GM18498 (cell line): ENCODE measurements at regions not wholly inside any gene's neighbourhood (a gene's known extent, or its start where the extent isn't known, plus 50 kb on each side); places are given as distances from the start of the nearest gene placed in this dataset.

ENCODE experiments used
- ATAC-seq: cut with Tn5 transposase; IDR thresholded peaks from one replicate; pipeline ENCODE4 v1.9.1; 2021; ENCODE audit warnings: mild to moderate bottlenecking, moderate library complexity; ENCODE audit not compliant: unreplicated experiment

DNA sequence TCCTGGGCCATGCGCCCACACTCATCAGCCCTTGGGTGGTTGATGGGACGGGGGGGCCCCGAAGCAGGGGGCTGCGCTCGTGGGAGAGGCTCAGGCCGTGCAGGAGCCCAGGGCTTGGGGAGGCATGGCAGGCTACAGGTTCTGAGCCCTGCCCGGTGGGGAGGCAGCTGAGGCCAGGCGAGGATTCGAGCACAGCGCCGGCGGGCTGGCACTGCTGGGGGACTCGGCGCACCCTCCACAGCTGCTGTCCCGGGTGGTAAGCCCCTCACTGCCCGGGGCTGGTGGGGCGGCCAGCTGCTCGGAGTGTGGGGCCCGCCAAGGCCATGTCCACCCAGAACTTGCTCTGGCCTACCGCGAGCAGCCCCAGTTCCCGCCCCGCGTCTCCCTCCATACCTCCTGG, 295.8 kb upstream of the SEL1L start:
- ATAC-seq = no peak

DNA sequence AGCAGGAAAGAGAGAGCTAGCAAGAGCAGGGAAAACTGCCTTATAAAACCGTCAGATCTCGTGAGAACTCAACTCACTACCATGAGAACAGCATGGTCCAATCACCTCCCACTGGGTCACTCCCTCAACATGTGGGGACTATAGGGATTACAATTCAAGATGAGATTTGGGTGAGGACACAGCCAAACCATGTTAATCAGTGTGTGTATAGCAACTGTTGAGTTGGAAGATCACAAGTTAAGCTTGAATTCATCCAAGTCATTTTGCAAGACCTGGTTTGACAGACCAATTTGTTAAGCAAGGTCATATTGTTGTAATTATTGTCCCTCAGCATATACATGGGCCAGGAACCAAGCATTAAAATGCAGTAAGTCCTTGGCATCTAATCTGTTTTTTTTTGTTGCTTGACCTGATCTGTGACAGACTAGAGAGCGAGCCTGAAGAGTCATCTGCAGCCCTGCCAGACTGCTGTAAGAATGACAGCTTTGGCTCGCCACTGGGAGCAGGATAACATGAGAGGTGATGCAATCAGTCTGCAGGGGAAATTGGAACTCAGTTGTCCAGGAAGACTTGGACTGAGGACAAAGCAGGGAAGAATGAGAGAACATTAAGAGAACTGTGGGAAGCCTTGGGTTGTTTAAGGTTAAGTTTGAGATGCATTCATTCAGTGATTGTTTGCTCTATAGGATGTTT, 297.6 kb upstream of the SEL1L start:
- ATAC-seq = no peak

DNA sequence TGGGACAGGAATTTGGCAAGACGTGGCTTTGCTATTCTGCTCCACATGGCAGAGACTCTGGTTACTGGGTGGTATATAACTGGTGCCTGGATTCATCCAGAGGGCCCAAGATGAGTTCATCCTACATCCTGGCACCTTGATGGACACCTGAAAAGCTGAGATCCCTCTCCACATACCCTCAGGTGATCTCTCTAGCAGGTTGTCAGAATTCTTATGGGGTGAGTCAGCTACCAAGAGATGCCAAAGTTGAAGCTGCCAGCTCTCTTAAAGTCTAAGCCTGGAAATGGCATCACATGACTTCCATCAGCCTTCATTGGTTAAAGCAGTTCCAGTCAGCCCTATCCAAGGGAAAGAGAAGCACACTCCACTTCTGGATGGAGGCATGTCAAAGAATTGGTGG, 300.7 kb upstream of the SEL1L start:
- ATAC-seq = no peak

DNA sequence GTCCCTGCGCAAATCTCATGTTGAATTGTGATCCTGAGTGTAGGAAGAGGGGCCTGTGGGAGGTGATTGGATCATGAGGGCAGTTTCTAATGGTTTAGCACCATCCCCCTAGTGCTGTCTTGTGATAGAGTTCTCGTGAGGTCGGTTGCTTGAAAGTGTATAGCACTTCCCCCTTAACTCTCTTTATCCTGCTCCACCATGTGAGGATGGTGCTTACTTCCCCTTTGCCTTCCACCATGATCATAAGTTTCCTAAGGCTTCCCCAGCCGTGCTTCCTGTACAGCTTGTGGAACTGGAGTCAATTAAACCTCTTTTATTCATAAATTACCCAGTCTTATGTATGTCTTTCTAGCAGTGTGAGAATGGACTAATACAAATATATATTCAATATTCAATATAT, 303.7 kb upstream of the SEL1L start:
- no peak for ATAC-seq

DNA sequence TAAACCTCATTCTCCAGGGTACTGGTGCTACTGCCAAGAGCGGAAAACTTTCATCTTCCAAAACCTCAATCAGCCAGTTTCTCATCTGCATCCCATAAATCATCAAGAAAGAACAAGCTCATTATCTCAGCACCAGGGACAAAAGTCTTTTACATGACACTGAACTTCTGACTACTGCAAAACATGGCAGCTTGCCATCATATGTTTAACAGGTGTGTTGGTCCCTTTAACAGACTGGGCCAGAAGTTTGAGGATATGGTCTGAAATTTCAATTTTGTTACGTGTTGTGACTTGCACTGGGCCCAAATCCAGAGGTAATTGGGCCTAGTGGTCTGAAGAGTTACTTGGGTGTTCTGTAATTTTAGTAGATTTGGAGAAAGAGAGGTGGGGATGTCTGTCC, 305.4 kb upstream of the SEL1L start:
- no peak for ATAC-seq

DNA sequence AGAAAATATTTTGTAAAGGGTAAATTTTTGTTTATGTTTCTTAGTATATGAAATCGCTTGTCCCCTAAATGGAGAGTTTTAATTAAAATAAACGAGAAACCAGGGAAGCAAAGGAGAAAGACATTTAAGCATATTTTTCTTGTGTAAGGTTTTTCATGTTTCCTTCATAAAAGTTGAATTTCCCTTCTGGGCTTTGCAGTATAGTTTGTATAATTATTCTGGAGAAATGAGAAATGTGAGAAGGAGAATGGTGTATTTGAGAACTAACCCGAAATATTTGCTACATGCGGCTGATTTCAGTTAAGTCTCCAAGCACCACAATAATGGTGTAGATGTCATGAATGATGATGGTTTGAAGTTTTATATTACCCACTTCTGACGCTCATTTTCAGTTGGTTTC, 307.7 kb upstream of the SEL1L start:
- no peak for ATAC-seq

DNA sequence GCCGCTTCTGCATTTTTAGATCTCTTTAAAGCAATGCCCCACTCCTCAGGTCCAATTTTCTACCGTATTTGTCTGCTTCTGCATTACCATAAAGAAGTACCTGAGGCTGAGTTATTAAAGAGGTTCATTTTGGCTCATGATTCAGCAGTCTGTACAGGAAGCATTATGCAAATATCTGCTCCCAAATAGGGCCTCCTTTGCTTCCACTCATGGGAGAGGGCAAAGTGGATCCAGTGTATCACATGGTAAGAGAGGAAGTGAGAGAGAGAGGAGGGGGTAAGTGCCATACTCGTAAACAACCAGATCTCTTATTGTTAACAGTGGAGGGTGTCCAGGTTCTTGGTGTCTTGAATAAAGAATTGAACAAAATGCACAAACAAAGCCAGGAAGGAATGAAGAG, 316.1 kb upstream of the SEL1L start:
- no peak for ATAC-seq

DNA sequence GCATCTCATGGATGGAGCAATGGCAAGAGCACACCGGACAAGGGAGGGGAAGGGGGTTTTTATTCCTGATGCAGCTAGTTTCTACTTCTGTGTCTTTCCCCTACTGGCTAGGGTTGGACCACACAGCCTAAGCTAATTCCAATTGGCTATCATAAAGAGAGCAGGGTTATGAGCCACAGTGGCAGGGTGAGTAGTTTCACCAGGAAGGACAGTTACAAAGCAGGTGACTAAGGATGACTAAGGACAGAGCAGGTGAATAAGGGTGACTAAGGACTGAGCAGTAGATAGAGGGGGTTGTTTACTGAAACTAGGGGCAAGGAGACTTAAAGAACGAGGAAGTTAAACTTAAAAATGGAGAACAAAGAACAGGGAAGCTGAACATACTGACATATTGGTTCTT, 321.4 kb upstream of the SEL1L start:
- ATAC-seq = no peak

DNA sequence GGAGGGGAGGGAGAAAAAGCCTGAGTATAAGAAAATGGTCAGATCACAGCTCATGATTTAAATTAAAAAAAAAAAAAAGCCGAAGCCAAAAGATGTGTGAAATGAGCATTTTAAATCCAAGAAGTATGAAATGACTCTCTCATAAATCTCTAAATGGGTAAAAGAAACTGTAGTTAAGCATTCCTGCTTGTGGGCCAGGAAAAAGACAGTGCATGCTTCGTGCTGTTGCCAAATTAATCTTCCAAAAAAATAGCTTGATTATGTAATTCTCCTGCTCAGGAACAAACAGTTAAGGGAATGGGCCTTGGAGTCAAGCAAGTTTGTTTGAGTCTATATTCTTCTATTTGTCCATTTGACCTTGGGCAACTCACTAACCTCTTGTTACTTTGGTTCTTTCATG, 325.4 kb upstream of the SEL1L start:
- no peak for ATAC-seq

DNA sequence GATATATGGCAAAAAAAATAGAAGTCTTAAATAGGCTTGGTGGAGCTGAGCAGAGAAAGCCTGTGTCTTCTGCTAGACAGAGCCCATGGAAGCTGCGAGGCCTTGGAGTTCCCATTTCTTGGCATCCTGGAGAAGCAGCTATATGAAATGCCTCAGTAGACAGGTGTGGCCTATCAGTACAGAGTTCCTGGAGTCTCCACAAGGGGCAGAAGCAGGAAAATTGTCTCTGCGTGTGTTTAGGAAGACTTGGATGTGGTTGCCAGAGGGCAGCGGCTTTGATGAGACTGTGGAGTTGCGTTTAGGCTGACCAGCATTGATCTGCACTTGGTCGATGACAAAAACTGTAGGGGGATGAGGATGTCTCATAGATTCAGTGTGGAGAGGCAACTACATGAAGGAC, 334.5 kb upstream of the SEL1L start:
- ATAC-seq = no peak

DNA sequence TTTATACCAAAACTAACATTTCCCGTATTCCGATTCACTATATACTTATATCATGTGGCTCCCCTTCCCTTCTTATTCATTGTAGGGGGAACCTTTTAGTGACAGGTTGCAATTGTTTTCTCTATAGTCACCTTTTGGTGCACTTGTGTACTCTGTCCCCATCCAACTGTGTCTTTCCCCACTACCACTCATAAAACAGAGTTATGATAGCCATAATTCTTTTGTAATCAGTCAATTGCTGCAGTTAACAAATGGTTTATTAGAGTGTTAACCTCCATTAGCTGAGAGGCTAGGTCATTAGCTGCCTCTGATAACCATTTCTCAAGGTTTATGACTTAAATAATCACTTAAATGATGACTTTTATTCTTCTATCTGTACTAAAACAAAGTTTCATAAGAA, 338.1 kb upstream of the SEL1L start:
- no peak for ATAC-seq

DNA sequence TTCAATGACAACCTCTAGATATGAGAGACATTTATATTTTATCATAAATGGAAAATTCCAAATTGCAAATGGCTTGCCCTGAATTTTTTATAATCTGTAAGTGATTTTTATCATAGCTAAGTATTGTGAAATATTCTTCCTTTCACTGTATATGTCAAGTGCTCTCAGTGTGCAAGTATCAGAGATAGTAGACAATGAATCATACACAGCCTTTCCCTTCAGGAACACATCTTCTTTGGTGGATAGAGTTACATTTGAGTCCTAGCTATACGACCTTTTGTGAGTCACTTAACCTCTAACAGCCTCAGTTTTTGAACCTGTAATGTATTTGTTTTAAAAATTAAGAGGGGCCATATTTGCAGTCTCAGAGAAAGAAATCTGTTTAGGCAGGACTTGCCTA, 350.7 kb upstream of the SEL1L start:
- ATAC-seq = no peak

DNA sequence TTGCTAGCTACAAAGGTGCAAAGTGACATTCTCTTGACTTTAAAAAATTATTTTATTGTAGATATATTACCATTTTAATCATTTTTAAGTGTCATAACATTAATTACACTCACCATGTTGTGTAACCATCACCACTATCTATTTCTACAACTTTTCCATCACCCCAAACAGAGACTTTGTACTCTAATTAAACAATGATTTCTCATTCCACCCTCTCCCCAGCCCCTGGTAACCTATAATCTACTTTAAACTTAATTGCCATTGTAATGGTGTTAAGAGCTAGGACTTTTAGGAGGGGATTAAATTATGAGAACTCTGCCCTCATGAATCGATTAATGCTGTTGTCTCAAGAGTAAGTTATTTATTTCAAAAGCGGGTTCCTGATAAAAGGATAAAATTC, 352.9 kb upstream of the SEL1L start:
- no peak for ATAC-seq

DNA sequence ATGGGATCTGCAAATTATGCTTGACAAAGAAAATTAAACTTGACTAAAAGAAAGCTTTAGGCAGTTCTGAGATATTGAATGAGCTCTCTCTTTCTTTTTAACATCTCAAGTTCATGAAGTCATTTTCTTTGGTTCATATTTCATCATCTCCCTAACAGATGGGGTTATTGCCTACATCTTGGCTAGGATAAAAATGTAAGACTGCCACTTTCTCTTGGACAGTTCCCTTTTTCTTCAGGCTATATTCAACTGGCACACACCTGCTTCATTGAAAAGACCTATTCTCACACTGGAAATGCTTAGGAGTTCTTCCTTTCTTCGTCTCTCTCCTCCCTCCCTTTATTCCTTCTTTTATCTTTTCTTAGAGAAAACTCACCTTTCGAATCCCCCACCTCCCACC, 355.9 kb upstream of the SEL1L start:
- ATAC-seq = no peak

DNA sequence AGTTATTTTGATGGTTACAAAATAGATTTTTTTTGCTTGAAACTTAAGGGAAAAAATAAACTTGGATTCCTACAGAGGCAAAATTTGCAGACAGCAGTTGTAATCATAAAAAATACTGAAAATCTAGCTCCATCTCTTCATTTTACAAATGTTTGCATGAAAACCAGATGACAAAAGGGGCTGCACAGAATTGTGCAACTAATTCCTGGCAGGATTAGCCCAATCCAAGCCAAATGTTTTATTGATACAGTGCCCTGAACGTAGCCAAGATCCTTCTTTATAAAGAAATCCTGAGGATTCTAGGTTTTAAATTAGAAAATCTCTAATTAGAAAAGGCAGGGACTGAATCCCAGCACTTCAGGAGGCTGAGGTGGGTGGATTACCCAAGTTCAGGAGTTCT, 356.4 kb upstream of the SEL1L start:
- ATAC-seq = no peak

DNA sequence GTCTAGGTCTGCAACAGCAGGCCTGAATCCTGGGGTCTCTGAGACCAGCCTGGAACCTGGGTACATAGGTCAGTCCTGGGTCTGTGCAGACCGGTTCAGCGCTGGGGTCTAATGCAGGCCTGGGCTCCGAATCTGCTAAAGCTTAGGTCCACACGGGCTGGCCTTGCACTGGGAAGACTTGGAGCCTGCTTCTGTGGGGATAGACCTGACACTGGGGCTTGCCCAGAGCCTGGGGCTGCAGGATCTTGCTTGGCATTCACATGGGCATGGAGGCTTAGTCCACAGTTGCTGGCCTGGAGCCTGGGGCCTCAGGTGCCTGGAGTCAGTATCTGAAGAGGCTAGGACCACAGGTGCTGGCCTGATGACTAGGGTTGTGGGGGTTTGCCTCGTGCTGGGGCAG, 369.8 kb upstream of the SEL1L start:
- no peak for ATAC-seq

DNA sequence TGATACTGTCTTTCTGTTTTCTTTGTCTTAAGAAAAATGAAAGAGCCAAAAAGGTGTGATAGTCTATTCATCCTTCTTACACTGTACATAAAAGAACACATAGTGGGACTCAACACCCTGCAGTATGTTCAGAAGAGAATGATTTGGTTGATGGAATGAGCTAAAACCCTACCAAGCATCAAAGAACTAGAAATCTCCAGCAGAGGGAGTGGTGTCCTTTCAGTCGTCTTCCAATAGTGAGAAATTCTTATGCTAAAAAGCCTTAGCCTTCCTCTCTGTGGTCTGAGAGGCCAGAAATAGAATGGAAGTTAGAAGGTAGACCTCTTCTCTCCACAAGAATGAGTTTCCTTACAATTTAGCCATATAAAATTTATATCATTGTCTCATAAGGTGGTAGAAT, 393.4 kb upstream of the SEL1L start:
- ATAC-seq = no peak

DNA sequence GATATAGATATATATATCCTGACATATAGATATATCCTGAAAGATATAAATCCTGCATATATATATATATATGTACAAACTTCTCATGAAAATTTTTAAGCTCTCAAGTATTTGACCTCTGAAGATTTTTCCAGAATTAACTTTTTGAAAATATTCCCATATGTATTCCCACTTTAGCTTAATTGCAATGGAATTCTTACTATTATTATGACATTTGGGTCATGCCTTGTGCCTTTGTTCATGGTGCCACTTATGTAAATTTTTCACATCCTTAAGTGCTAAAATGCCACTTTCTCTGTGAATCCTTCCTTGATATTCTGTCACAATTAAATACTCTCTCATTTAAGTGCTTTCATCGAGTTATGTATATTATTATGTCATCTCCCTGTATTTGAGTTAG, 398.2 kb upstream of the SEL1L start:
- no peak for ATAC-seq

DNA sequence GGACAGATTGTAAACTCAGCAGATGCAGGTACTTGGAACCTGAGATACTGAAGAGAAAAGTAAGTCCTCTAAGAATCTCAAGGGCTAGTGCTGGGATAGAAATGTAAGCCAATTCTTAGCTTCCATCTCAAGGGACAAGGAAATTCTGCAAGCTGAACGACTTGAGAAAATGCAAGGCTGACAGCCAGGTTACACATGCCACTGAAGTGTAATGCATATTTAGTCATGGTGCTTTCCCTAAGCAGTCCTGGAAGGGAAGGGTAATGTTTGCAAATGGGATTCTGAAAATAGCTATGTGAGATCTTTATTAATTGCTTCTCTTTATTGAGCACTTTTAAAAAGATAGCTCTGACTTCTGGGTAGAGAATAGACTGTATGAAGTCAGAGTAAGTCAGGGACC, 402.7 kb upstream of the SEL1L start:
- ATAC-seq = no peak

DNA sequence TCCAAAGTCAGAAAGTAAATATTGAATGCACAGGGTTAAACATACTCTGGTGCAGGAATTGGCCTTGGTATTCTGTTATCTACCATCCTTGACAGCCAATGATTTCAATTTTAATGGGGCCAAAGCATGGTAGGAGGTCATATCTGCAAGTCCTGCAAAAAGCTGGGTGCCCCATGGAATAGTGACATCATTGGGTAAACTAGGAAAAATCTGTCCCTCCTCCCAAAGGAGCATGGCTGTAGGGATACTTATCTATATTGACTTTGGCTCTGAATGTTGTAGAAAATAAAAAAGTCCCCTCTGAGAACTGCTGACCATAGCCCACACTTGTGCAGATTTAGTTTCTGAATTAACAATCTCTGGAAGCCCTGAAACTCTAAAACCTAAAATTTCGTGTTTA, 403.2 kb upstream of the SEL1L start:
- no peak for ATAC-seq

DNA sequence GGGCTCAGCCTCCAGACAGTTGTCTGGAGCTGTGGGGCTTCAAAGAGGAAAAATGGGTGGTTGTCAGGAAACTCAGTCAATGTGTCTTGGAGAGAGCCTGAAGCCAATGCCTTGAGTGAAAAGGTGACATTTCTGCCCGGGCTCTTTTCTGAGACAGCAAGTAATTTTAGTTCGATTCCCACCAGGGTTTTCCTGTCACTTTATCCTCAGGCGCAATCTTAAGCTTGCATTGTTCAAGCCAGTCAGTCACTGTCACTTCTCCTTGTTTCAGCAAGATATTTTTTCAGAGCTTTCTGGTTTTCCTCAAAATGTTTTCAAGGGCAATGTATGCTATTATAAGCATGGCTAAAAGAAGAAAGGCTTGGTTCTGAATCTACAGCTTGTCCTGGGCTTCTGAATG, 404.7 kb upstream of the SEL1L start:
- ATAC-seq = no peak

DNA sequence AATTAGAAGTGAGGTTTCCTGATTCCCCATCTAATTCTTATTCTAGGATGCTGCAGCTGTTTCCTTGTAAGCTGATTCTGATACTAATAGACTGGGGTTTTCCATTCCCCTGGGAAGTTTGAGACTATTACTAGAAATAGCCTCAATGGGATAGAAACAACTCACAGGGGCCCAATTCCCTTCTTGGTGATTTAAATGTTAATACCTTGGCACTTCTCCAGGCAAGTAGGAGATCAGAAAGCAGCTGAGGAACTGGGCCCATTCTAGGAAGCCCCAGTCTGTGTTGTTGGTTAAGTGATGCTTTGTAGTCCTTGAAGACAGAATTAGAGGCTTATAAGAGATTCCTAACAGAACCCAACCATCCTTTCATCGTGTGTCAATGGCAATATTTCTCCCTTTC, 407.0 kb upstream of the SEL1L start:
- no peak for ATAC-seq

DNA sequence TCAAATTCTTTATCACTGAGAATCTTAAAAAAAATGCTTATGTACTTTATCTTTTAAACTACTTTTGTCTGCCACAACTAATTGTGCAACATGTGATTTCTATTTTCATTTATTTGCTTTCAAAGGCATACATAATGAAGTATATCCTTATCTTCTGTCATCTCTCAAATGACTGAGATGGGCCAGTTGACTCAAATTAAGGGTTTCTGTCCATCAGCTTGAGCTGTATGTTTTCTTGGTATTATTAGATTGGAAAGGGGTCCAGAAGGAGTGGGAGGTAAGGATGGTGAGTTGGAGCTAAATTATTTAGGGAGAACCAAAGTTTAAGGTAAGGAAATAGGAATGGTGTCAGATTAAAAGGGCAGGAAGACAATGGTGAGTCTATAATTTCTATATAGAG, 408.4 kb upstream of the SEL1L start:
- ATAC-seq = no peak

DNA sequence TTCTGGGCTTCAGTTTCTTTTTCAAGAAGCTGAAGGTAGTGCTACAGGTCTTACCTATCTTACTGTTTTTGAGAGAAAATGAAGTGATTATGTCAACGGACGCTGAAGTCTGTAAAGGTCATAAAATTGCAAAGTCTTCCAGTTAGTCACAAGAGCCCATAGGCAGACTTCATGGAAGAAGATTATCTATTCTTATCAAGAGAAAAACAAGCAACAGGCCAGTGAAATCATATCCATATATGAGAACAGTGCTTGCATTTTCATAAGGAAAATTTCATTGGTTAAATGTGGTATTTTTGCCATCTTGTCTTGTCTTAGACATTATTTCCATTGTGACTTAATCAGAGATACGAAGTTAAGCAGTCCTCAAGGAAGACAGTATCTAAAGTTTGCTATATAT, 412.7 kb upstream of the SEL1L start:
- no peak for ATAC-seq
